DOHH2 (cell line): ENCODE measurements at regions not wholly inside any gene's neighbourhood (a gene's known extent, or its start where the extent isn't known, plus 50 kb on each side); places are given as distances from the start of the nearest gene placed in this dataset.

Source experiments
- H3F3A ChIP-seq: fragments of 200-600 bp; sonication (generic), shearing (Covaris generic); 2 replicates; pipeline ENCODE4 v1.6.0; 2016; ENCODE audit warnings: antibody characterized with exemption, mild to moderate bottlenecking; ENCODE audit not compliant: control insufficient read depth, insufficient read depth
- H3K27ac ChIP-seq: fragments of 200-600 bp; sonication (generic); 2 replicates; pipeline ENCODE4 v1.5.1; 2014; ENCODE audit warnings: low read depth, mild to moderate bottlenecking, low read length, moderate library complexity
- H3K27me3 ChIP-seq: fragments of 200-600 bp; sonication (generic); 2 replicates; pipeline ENCODE4 v1.6.1; 2014; ENCODE audit warnings: mild to moderate bottlenecking, low read length, mixed read lengths; ENCODE audit not compliant: control insufficient read depth
- H3K36me3 ChIP-seq: fragments of 200-600 bp; sonication (generic); 2 replicates; pipeline ENCODE4 v1.6.1; 2014; ENCODE audit warnings: mild to moderate bottlenecking, low read length, moderate library complexity, mixed read lengths; ENCODE audit not compliant: control insufficient read depth
- H3K4me1 ChIP-seq: fragments of 200-600 bp; sonication (generic); 2 replicates; pipeline ENCODE4 v1.6.1; 2014; ENCODE audit warnings: mild to moderate bottlenecking, low read length, mixed read lengths; ENCODE audit not compliant: control insufficient read depth
- H3K4me2 ChIP-seq: fragments of 200-600 bp; sonication (generic); 2 replicates; pipeline ENCODE4 v1.6.0; 2014; ENCODE audit warnings: mild to moderate bottlenecking, low read length, moderate library complexity
- H3K4me3 ChIP-seq: fragments of 200-600 bp; sonication (generic); 2 replicates; pipeline ENCODE4 v1.5.1; 2014; ENCODE audit warnings: mild to moderate bottlenecking, low read length, mixed read lengths
- H3K79me2 ChIP-seq: fragments of 200-600 bp; sonication (generic); 2 replicates; pipeline ENCODE4 v1.6.1; 2014; ENCODE audit warnings: mild to moderate bottlenecking, low read length, mixed read lengths; ENCODE audit not compliant: control insufficient read depth
- H3K9me2 ChIP-seq: fragments of 200-600 bp; sonication (generic); replicated peaks from 2 replicates; pipeline ENCODE4 v1.6.1; 2014; ENCODE audit warnings: mild to moderate bottlenecking, low read length, mixed read lengths; ENCODE audit not compliant: control insufficient read depth
- H3K9me3 ChIP-seq: fragments of 200-600 bp; sonication (generic); 2 replicates; pipeline ENCODE4 v1.6.1; 2014; ENCODE audit warnings: antibody characterized with exemption, low read length, mixed read lengths; ENCODE audit not compliant: control insufficient read depth, insufficient read depth
- H4K20me1 ChIP-seq: fragments of 200-600 bp; sonication (generic); 2 replicates; pipeline ENCODE4 v1.6.0; 2014; ENCODE audit warnings: low read depth, mild to moderate bottlenecking, antibody characterized with exemption, low read length, moderate library complexity; ENCODE audit not compliant: control insufficient read depth, insufficient read depth
- CTCF ChIP-seq: fragments of 200-600 bp; sonication (generic); IDR thresholded peaks from one replicate; pipeline ENCODE4 v1.5.1; 2014; ENCODE audit warnings: antibody characterized with exemption, mild to moderate bottlenecking, low read depth, low read length; ENCODE audit not compliant: poor library complexity, severe bottlenecking
- EZH2phosphoT487 ChIP-seq: fragments of 200-600 bp; sonication (generic); IDR thresholded peaks from 2 replicates; pipeline ENCODE4 v1.6.1; 2017; ENCODE audit warnings: borderline replicate concordance, mild to moderate bottlenecking, antibody characterized with exemption, low read length, moderate library complexity, mixed read lengths

GRCh38 chr3:107977221-107978130 is 113.4 kb downstream of the CD47 start:
- Histone ChIP-seq H3K9me2 (no peaks in the 10 kb centered on the region), H3K27me3 (peaks cover 3% of the 10 kb centered on the region; the same call in 1 of the 2 replicates), H3F3A (no peaks in the 10 kb centered on the region), H3K79me2 (no peaks in the 10 kb centered on the region), H3K4me3 (no peak overlapping the region), H3K27ac (no peak overlapping the region), H3K9me3 (no peaks in the 10 kb centered on the region), H4K20me1 (no peaks in the 10 kb centered on the region), H3K36me3 (no peaks in the 10 kb centered on the region), H3K4me2 (no peak overlapping the region), H3K4me1 (no peaks in the 10 kb centered on the region)
- TF ChIP-seq CTCF (no peak), EZH2phosphoT487 (no peak)

DNA sequence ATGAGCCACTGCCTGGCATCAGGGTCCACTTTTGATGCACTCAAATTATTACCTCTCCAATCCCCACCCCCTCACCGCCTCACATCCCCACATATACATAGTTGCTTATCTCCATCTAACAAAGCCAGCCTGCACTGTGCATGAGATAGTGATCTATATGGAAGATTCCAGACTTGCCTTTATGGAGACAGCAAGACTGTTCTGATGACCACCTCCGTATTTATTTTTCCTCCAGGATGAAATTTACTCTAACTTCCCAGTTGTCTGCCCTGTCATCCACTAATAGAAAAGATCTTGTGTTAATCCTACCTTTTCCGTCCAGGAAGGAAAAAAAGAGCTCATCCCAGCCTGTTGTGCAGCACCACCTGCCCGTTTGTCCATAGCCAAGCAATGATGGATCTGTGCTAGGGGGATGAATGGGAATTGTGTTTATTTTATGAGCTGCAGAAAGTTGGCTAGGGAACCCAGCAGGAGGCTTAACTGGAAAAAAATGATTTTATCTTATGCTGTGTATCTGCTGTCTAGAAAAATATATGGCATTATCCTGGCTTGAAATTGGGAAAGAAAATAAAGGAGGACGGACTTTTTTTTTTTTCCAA is 114.5 kb downstream of the CD47 start:
- TF ChIP-seq CTCF, result no peak
- TF ChIP-seq EZH2phosphoT487, result no peak
- Histone ChIP-seq H3K9me3 (no peaks in the 10 kb centered on the region), H4K20me1 (no peaks in the 10 kb centered on the region), H3F3A (no peaks in the 10 kb centered on the region), H3K27me3 (no peaks in the 10 kb centered on the region), H3K36me3 (no peaks in the 10 kb centered on the region), H3K4me1 (no peaks in the 10 kb centered on the region), H3K9me2 (no peaks in the 10 kb centered on the region), H3K4me2 (no peak overlapping the region), H3K27ac (no peak overlapping the region), H3K79me2 (no peaks in the 10 kb centered on the region), H3K4me3 (no peak overlapping the region)

DNA sequence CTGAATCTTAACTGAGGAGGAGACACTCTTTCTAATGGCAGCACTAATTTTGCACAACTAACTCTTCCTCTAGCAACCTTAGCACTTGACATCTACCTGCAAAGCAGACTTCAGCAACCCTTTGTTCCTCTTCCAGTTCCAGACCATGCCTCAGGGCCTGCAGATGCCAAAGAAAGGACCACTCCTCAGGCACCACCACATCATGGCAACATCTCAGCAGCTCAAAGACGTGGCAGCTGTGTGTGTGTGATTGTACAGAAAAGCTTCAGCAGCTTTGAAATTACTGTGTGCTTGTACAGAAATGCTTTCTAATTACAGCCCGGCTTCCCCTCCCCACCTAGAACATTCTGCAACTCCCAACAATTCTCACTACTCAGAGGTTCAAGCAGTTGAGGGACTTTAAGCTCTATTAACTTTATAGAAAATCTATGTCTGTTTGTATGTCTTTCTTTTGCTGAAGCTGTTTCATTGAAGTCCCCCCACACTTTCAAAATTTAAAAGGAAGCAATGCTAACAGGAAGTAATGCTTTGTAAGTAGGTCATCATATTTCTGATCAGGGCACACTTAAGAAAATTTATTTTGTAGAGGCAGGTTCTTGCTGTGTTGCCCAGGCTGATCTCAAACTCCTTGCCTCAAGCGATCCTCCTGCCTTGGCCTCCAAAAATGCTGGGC is 115.2 kb downstream of the CD47 start:
- H3K79me2 ChIP-seq, result no peaks in the 10 kb centered on the region
- H3K36me3 ChIP-seq, result no peaks in the 10 kb centered on the region
- H3K9me2 ChIP-seq, result no peaks in the 10 kb centered on the region
- no peak overlapping the region for H3K4me3 ChIP-seq
- H3K4me1 ChIP-seq, result no peaks in the 10 kb centered on the region
- H3K4me2 ChIP-seq, result no peak overlapping the region
- H3F3A ChIP-seq, result no peaks in the 10 kb centered on the region
- H3K27me3 ChIP-seq, result no peaks in the 10 kb centered on the region
- TF ChIP-seq EZH2phosphoT487, result no peak
- TF ChIP-seq CTCF, result no peak
- no peaks in the 10 kb centered on the region for H3K9me3 ChIP-seq
- no peak overlapping the region for H3K27ac ChIP-seq
- no peaks in the 10 kb centered on the region for H4K20me1 ChIP-seq
